ENCODE measurements at regions not wholly inside any gene's neighbourhood (a gene's known extent, or its start where the extent isn't known, plus 50 kb on each side); places are given as distances from the start of the nearest gene placed in this dataset.
"Not testable (repeated sequence)": the region's sequence is repeated elsewhere in the genome, so short reads cannot be mapped to it uniquely, and the experiment has no call there.

DNA sequence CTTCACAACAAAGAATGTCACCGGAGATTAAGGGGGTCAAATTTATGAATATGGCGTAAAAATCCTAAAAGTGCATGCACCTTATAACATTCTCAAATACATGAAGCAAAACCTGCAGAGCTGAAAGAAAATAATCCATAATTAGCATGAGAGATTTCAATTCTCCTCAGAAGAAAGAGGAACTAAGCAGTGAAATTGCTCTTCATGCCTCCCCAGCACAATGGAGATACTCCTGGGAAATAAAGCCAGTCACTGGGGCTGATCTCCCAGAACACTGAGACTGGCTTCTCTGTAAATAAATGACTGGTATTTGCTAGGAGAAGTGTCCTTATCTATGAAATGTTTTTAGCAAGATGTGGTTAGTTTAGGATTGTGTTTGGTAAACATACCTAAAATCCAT lies 68.1 kb downstream of the GOLGA6L6 start:
- DNase-seq (ENCODE audit: low read depth, low spot score), result not testable (repeated sequence)

DNA sequence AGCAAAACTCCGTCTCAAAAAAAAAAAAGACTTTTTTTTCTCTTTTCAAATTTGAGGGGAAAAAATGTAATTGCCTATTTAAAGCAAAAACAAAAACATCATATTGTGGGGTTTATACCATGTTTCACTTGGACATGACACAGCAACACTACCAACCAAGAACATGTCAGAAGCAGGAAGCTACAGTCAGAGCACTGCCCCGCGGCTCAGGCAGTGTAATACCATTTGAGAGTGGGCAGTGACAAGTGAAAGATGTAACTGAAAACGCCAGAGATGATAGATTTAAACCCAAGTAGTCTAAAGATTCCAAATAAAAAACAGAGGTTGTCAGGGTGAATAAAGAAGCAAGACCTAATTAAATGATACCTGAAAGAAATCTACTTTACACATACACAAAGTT lies 68.6 kb downstream of the GOLGA6L6 start:
- not testable (repeated sequence) for DNase-seq (ENCODE audit: low read depth, low spot score)

DNA sequence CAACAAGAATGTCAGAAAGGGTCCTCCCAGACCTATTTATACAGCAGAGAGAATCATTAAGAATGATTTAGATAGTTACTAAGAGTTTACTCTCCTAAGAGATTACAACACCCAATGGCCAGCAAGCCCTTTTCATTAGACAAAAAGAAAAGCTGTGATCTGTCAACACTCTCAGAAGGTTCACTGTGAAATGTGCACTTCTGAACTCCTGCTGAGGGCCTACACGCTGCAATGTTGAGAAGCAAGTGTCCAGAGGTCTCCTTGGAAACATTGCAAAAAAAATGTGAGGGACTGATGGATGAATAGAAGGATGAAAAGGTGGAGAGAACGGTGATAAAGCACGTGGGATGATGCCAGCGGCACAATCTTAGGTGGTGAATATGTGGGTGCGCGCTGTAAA lies 70.8 kb downstream of the GOLGA6L6 start:
- DNase-seq (ENCODE audit: low read depth, low spot score), result not testable (repeated sequence)

DNA sequence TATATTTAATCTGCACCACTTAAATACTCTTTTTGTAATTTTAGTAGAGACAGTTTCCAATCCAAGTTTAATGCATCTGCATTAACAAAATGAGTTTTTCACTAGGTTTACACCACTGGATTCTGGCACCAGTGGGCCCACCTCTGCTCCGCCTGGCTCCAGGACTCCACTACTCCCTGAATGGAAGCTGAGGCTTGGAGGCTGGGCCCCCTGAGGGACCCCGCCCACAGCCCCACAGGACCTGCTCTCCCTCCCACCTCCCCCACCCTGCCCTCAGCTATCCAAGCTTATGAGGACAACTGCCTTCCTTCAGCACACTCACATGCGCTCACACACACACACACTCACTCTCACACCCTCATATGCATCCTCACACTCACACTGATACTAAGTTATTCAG lies 100.5 kb downstream of the GOLGA6L6 start:
- DNase-seq (ENCODE audit: low read depth, low spot score), result not testable (repeated sequence)

DNA sequence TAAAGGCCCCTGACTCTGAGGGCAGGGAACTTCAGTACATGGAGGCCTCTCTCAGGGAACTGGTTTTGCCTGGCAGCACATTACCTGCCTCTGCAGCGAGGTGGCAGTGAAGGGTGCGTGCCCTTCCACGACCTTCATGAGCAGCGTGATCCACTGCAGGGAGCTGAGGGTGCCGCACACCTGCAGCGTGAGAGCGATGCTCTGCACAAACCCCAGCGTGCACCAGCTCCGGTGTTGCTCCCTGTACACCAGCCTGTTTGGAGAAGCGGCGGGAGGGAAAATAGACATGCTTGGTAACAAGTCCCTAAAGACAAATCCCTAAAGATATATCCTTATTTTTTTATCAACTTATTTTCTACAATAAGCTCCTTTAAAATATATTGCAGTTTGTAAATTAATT lies 101.2 kb downstream of the GOLGA6L6 start:
- DNase-seq (ENCODE audit: low read depth, low spot score), result not testable (repeated sequence)

DNA sequence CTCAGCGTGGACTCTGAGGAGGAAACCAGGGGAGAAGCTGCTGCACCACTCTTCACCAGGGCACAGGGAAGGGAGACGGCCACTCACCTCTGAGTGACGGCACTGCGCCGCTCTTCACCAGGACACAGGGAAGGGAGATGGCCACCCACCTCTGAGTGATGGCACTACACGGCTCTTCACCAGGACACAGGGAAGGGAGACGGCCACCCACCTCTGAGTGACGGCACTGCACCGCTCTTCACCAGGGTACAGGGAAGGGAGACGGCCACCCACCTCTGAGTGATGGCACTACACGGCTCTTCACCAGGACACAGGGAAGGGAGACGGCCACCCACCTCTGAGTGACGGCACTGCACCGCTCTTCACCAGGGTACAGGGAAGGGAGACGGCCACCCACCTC lies 102.5 kb downstream of the GOLGA6L6 start:
- not testable (repeated sequence) for DNase-seq (ENCODE audit: low read depth, low spot score)

DNA sequence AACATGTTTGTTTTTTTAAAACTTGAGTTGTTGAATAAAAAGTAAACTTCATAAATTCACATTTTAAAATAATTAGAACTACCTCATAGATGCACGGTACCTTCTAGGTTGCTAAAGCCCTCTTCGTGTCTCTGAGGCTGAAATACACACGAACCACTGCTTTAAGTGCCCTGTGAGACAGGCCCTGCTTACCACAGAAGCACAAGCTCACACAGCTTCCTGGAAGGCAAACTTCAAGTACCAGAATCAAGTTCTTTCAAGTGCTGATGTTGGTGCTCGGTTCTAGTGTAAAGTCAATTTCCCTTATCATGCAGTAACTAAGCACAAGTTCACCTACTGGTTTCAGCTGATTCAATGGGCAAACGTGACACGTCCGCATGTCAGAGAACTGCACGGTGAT lies 103.3 kb downstream of the GOLGA6L6 start:
- not testable (repeated sequence) for DNase-seq (ENCODE audit: low read depth, low spot score)

DNA sequence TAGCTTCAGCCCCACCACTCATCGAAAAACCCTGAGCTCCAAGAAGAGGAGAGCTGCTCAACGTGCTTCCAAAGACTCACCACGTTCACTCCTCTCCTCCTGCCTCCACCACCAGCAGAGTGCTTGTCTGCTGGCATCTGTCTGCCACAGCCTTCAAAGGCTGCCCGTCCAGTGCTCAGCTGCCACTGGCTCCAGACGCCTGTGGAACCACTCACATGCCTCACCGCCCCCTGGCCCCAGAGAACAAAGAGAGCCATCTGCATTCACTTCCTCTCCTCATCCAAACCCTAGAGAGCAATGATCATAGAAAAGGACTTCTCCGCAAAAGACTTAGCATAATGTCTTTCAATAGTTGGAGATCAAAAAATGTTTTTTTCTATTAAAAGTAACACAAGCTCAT lies 108.1 kb downstream of the GOLGA6L6 start:
- DNase-seq (ENCODE audit: low read depth, low spot score), result not testable (repeated sequence)

DNA sequence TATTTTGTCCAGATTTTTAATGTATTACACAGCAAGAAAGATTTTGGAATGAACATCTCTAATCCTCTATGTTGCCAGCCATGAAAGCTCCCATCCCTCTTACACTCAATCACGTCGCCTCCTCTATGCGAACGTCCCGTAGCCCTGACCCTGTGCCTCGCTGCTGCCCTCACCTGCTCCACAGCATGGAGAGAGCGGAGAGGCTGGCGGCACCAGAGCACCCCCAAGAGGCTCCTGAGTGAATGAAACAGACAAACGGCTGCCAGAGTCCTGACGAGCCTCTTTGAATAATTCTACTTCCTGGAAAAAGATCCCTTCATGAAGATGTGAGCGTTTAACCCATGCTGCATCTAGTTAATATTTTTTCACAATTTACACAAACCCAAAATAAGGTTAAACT lies 111.1 kb downstream of the GOLGA6L6 start:
- not testable (repeated sequence) for DNase-seq (ENCODE audit: low read depth, low spot score)

DNA sequence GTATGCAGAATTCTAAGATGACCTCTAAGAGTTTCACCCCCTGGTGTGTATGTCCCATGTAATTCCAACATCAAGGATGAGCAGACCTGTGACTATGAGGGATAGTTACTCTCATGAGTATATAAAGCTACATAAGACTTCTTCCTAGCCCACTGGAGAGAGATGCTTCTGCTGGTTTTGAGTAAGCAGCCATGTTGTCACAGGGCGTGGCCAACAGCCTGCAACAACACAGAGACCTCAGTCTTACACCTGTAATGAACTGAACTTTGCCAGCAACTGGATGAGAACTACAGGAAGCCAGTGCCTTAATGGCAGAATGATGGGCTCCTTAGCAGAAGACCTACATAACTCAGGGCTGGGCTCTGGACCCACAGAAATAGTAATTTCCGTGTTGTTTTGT lies 120.9 kb downstream of the GOLGA6L6 start:
- DNase-seq (ENCODE audit: low read depth, low spot score), result not testable (repeated sequence)

DNA sequence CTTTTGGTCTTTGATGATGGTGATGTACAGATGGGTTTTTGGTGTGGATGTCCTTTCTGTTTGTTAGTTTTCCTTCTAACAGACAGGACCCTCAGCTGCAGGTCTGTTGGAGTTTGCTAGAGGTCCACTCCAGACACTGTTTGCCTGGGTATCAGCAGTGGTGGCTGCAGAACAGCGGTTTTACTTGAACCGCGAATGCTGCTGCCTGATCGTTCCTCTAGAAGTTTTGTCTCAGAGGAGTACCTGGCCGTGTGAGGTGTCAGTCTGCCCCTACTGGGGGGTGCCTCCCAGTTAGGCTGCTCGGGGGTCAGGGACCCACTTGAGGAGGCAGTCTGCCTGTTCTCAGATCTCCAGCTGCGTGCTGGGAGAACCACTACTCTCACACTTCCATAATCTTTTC lies 125.0 kb downstream of the GOLGA6L6 start:
- DNase-seq (ENCODE audit: low read depth, low spot score), result not testable (repeated sequence)

DNA sequence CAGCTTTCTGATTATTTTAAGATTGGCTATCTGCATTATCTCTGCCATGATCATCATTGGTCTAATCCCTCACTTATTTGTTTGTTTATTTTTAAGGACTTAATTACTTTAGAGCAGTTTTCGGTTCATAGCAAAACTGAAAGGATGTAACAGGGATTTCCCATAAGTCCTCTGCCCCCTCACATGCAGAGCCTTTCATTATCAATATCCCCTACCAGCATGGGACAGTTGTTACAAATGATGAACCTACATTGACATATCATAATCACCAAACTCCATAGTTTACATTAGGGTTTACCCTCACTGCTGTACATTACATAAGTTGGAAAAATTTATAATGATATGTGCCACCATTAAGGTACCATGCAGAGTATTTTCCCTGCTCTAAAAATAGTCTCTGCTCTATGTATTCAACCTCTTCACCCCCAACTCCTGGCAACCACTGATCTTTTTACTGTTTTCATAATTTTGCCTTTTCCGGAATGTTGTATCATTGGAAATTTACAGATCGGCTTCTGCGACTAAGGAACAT lies 131.9 kb downstream of the GOLGA6L6 start:
- DNase-seq (ENCODE audit: low read depth, low spot score), result not testable (repeated sequence)

DNA sequence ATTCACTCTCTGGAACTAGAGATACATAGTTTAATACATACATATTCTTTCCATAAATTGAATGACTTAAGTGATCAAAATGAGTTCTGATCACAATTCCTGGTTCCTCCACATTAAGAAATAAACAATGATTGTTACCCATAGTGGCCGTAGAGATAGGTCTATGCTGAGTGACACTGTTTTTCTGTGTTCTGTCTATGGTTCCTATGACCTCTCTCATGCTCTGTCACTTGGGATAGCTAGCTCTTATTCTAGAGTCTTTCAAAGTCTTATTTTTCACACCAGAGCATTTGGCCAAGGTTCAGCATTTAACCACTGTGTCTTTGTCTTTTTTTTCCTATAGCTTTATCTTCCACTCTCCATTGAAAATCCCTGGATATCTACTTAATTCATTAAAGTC lies 132.4 kb downstream of the GOLGA6L6 start:
- DNase-seq (ENCODE audit: low read depth, low spot score), result no peak

DNA sequence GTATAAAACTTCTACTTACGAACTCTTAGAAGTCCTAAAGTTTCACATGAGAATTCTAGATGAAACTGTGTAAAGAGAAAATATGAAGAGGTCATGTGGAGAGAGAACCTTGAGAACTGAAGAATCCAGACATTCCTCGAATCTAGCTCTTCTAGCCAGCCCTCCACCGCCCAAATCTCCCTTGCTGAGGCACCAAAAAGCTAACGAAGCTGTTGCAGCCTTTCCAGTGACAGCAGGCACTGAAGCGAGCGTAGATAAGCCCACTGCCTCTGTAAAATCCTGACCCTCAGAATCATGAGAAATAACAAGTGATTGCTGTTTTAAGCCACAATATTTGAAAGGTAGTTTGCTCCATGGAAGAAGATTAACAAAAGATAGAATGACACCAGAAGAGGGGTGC lies 134.0 kb downstream of the GOLGA6L6 start:
- DNase-seq (ENCODE audit: low read depth, low spot score), result no peak

DNA sequence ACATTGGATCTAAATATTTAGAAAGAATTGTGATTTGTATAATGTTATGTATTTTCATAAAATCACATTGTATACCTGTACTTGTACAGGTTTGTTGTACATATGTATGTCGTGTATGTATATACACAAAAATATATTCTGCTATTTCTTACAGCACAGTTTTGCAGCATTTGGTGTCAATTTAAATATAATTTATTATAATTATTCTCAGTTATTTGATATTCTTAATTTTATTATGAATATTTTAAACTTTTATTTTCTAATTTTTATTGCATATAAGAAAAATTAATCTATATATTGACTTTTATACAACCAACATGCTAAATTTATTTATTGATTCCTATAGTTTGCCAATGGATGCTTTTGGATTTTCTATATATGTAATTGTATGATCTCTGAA lies 137.0 kb downstream of the GOLGA6L6 start:
- DNase-seq (ENCODE audit: low read depth, low spot score), result not testable (repeated sequence)

DNA sequence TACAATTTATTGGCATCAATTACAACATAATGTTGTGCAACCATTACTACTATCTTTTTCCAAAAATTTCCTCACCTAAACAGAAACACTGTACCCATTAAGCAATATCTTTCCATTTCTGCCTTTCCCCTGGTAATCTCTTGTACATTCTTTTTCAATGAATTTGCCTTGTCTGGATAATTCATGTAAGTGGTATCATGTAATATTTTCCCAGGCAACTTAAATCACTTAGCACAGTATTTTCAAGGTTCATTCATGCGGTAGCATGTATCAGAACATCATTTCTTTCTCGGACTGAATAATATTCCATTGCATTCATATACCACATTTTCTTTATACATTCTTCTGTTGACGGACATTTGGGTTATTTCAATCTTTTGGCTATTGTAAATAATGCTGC lies 139.0 kb downstream of the GOLGA6L6 start:
- DNase-seq (ENCODE audit: low read depth, low spot score), result not testable (repeated sequence)

DNA sequence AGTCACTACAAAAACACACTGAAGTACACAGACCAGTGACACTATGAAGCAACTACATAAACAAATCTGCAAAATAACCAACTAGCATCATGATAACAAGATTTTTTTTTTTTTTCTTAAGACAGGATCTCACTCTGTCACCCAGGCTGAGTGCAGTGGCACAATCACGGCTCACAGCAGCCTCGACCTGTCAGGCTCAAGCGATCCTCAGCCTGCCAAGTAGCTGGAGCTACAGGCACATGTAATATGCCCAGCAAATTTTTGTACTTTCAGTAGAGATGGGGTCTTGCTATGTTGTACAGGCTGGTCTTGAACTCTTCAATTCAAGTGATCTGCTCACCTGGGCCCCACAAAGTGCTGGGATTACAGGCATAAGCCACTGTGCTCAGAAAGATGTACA lies 140.5 kb downstream of the GOLGA6L6 start:
- DNase-seq (ENCODE audit: low read depth, low spot score), result not testable (repeated sequence)

DNA sequence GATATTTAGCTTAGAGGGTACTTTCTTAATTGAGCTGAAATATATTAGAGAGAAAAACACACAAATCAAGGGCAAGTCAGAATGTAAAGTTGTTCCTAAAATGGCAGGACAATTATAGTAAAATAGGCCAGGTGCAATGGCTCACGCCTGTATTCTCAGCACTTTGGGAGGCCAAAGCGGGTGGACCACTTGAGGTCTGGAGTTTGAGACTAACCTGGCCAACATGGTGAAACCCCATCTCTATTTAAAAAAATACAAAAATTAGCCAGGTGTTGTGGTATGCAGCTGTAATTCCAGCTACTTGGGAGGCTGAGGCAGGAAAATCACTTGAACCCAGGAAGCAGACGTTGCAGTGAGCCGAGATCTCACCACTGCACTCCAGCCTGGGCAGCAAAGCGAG lies 142.9 kb downstream of the GOLGA6L6 start:
- not testable (repeated sequence) for DNase-seq (ENCODE audit: low read depth, low spot score)

DNA sequence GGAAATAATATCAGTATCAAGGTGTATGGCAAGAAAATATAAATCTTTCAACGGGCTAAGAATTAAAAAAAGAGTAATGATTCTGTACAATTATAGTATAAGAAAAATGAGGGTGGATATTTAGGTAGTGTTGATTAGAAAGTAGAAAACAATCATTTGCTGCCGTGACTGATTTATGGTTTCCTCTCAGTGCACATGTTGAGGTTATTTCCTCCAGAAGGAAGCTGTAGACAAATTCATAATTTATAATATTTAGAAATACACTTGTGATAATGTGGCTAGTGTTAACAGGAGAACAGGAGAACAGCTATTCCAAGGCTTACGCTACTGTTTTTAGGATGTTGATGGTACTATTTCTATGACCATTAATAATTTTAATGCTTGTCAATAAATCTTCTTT lies 153.4 kb downstream of the GOLGA6L6 start:
- DNase-seq (ENCODE audit: low read depth, low spot score), result not testable (repeated sequence)

DNA sequence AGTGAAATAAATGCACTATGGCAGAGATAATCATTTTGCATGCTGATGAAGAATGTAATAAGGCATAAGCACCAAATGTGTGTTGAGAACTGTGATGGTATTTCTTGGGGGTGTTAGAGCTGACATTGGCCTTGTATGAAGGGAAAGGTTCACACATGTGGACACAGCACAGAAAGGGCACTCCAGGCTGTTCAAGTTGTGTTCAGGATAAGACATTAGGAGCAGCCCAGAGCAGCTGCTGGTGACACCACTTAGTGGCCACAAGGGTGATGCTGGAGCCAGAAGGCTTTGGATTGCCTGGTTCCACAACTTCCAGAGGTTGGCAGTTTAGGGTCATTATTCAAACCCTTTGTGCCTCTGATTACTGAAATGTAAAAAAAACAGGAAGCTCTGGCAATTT lies 155.4 kb downstream of the GOLGA6L6 start:
- no peak for DNase-seq (ENCODE audit: low read depth, low spot score)

DNA sequence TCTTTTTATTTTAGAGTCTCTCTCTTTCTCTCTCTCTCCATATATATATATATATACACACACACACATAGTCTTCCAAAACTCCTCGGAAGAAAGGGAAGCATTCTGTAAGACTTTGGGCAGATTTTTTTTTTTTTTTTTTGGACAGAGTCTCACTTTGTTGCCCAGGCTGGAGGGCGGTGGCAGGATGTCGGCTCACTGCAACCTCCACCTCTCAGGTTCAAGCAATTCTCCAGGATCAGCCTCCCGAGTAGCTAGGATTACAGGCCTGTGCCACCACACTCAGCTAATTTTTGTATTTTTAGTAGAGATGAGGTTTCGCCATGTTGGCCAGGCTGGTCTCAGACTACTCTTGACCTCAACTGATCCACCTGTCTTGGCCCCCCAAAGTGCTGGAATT lies 161.4 kb downstream of the GOLGA6L6 start:
- DNase-seq (ENCODE audit: low read depth, low spot score), result not testable (repeated sequence)

DNA sequence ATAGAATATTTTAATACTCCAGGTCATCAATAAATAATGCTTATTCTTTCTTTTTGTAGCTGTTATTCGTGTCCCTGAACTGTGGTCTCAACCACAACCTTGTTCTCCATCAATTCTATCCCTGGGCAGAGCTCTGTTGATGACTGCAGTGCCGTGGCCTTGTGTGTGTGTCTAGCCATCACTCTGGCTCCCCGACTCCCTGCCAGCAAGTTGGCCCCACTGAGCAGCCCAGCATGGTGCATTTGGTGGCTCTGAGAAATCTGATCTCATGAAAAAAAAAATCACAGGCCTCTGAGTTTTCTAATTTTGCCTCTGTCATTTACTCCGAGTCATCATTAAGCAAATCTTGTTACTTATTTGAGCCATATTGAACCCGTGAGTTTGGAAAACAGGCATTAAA lies 164.7 kb downstream of the GOLGA6L6 start:
- no peak for DNase-seq (ENCODE audit: low read depth, low spot score)

DNA sequence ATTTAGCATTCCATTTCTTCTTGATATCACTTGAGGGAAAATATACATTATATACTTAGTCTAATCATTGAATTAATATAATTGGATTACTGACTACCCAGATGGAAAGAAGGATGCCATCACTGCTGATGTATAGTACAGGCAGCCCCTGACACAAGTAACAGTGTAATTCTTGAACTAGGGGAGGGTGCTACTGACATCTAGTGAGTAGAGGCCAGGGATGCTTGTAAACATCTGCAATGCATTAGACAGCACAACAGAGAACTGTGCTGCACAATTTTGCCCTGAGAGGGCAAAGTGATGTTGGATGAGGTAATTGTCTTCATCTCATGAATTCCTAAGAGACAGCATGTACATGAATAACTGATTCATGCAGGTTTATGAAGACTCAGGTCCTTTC lies 169.2 kb downstream of the GOLGA6L6 start:
- not testable (repeated sequence) for DNase-seq (ENCODE audit: low read depth, low spot score)

DNA sequence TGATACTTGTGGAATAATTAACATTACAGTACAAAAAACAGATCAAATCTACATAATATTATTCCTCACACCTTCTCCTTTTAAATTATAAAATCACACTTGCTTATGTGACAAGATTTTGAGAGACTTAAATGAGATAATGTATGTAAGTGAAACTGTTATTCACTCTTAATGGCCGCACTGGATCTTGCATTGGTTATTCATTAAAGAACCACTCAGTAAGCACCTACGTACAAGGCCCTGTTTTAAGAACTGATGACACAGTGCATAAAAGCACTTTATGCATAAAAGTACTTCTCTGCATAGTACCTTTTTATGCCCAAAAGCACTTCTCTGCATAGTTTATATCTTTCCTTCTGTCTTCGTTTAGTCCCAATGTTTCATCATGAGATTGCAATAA lies 172.1 kb downstream of the GOLGA6L6 start:
- DNase-seq (ENCODE audit: low read depth, low spot score), result no peak

Data from ELF-1 (cell line).